Liver (tissue), 8 donors: ENCODE measurements at regions not wholly inside any gene's neighbourhood (a gene's known extent, or its start where the extent isn't known, plus 50 kb on each side); places are given as distances from the start of the nearest gene placed in this dataset.

Experiments
- DNase-seq: peaks from one replicate; pipeline ENCODE4 v3.0.0-alpha.2; 2017; ENCODE audit warnings: low spot score
- H3K27ac ChIP-seq, 2 donors: one replicate each; pipeline ENCODE4 v1.7.0; 2013; ENCODE audit warnings: inconsistent platforms in 2 of 2, low read length in 2 of 2, control low read depth in 1 of 2, low read depth in 1 of 2, mild to moderate bottlenecking in 1 of 2
- H3K27me3 ChIP-seq, 4 donors: one replicate each; pipeline versions ENCODE4 v1.6.1 to v1.7.0; 2013; ENCODE audit warnings: low read length in 3 of 4, inconsistent platforms in 1 of 4, mild to moderate bottlenecking in 1 of 4, moderate library complexity in 1 of 4; ENCODE audit not compliant: control insufficient read depth in 4 of 4, insufficient read depth in 4 of 4
- H3K36me3 ChIP-seq, 4 donors: one replicate each; pipeline versions ENCODE4 v1.6.1 to v1.7.0; 2013; ENCODE audit warnings: low read length in 3 of 4, mild to moderate bottlenecking in 3 of 4, low read depth in 1 of 4, moderate library complexity in 1 of 4; ENCODE audit not compliant: control insufficient read depth in 4 of 4, insufficient read depth in 3 of 4
- H3K4me1 ChIP-seq, 4 donors: one replicate each; pipeline versions ENCODE4 v1.6.1 to v1.7.0; 2013; ENCODE audit warnings: low read length in 3 of 4, mild to moderate bottlenecking in 3 of 4, moderate library complexity in 1 of 4; ENCODE audit not compliant: control insufficient read depth in 4 of 4, insufficient read depth in 4 of 4
- H3K4me3 ChIP-seq, 3 donors: one replicate each; pipeline versions ENCODE4 v1.6.1 to v1.7.0; 2013; ENCODE audit warnings: low read length in 3 of 3, control low read depth in 1 of 3, low read depth in 1 of 3, mild to moderate bottlenecking in 1 of 3
- H3K9ac ChIP-seq, 2 donors: one replicate each; pipeline ENCODE4 v1.7.0; 2013; ENCODE audit warnings: low read length in 2 of 2, mild to moderate bottlenecking in 2 of 2, moderate library complexity in 2 of 2, control low read depth in 1 of 2, low read depth in 1 of 2
- H3K9me3 ChIP-seq, 4 donors: one replicate each; pipeline versions ENCODE4 v1.6.1 to v1.7.0; 2013; ENCODE audit warnings: low read length in 3 of 4; ENCODE audit not compliant: control insufficient read depth in 4 of 4
- CTCF ChIP-seq: fragments of 150-350 bp; IDR thresholded peaks from 2 replicates; pipeline ENCODE4 v1.5.1; 2017; ENCODE audit warnings: improper control_type of control experiment, low read depth, low read length; ENCODE audit not compliant: missing input control
- EGR1 ChIP-seq, 2 donors: IDR thresholded peaks; 2 replicates each; pipeline ENCODE4 v1.6.1; 2016 to 2018; ENCODE audit warnings: antibody characterized with exemption in 2 of 2, low read depth in 2 of 2
- FOXA1 ChIP-seq: IDR thresholded peaks from 2 replicates; pipeline ENCODE4 v1.6.1; 2016; ENCODE audit warnings: antibody characterized with exemption
- FOXA2 ChIP-seq: IDR thresholded peaks from 2 replicates; pipeline ENCODE4 v1.6.1; 2016; ENCODE audit warnings: antibody characterized with exemption
- HNF4G ChIP-seq: IDR thresholded peaks from 2 replicates; pipeline ENCODE4 v1.6.1; 2016; ENCODE audit warnings: antibody characterized with exemption
- JUND ChIP-seq, 2 donors: IDR thresholded peaks; 2 replicates each; pipeline ENCODE4 v1.6.1; 2016; ENCODE audit warnings: antibody characterized with exemption in 2 of 2
- RAD21 ChIP-seq, 2 donors: IDR thresholded peaks; 2 replicates each; pipeline ENCODE4 v1.6.1; 2016; ENCODE audit warnings: antibody characterized with exemption in 2 of 2, mild to moderate bottlenecking in 2 of 2
- REST ChIP-seq: IDR thresholded peaks from 2 replicates; pipeline ENCODE4 v1.6.1; 2016; ENCODE audit warnings: antibody characterized with exemption, mild to moderate bottlenecking
- RXRA ChIP-seq, 2 donors: IDR thresholded peaks; 2 replicates each; pipeline ENCODE4 v1.6.1; 2017 to 2018; ENCODE audit warnings: antibody characterized with exemption in 2 of 2, mild to moderate bottlenecking in 1 of 2
- SP1 ChIP-seq: IDR thresholded peaks from 2 replicates; pipeline ENCODE4 v1.6.1; 2018; ENCODE audit warnings: antibody characterized with exemption, mild to moderate bottlenecking
- YY1 ChIP-seq: IDR thresholded peaks from 2 replicates; pipeline ENCODE4 v1.6.1; 2016; ENCODE audit warnings: antibody characterized with exemption, mild to moderate bottlenecking
- WGBS: extraction: QIAGEN DNeasy Blood & Tissue Kit; methylation state at CpG from one replicate; pipeline ENCODE4 v1.1.7; 2013; 5-methylcytosine and 5-hydroxymethylcytosine counted together
- TF ChIP-seq, protein P1 (sequence below): IDR thresholded peaks from 2 replicates; pipeline ENCODE4 v1.6.1; 2016; ENCODE audit warnings: antibody characterized with exemption
- TF ChIP-seq, protein P2 (sequence below): IDR thresholded peaks from 2 replicates; pipeline ENCODE4 v1.6.1; 2016; ENCODE audit warnings: antibody characterized with exemption
- donor health status: healthy.
- donor health status: healthy.
- donor health status: healthy.
- donor health status: healthy.
- donor health status: healthy.

GRCh38 chr6:148142821-148143220, 199.8 kb upstream of the SASH1 start:
- no peaks in the 10 kb centered on the region for H3K4me1 ChIP-seq
- 71% methylated on average over 2 of the region's 2 CpGs for WGBS
- no peak overlapping the region for H3K27ac ChIP-seq
- TF ChIP-seq REST (no peak), HNF4G (no peak), CTCF (no peak)
- TF ChIP-seq, protein P1, sequence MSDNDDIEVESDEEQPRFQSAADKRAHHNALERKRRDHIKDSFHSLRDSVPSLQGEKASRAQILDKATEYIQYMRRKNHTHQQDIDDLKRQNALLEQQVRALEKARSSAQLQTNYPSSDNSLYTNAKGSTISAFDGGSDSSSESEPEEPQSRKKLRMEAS, result no peak
- no peaks in the 10 kb centered on the region for H3K9me3 ChIP-seq
- no peak overlapping the region for H3K9ac ChIP-seq
- no peak for DNase-seq
- no peaks in the 10 kb centered on the region for H3K36me3 ChIP-seq
- no peaks in the 10 kb centered on the region for H3K27me3 ChIP-seq
- no peak overlapping the region for H3K4me3 ChIP-seq

- Histone ChIP-seq H3K27me3 (no peaks in the 10 kb centered on the region), H3K36me3 (no peaks in the 10 kb centered on the region), H3K4me1 (no peaks in the 10 kb centered on the region), H3K9me3 (no peaks in the 10 kb centered on the region), H3K9ac (no peak overlapping the region), H3K27ac (no peak overlapping the region), H3K4me3 (no peak overlapping the region)
- TF ChIP-seq, protein P1, result no peak
- no peak for TF ChIP-seq JUND (IDR thresholded peaks at IDR 0.05)
- TF ChIP-seq, protein P2, sequence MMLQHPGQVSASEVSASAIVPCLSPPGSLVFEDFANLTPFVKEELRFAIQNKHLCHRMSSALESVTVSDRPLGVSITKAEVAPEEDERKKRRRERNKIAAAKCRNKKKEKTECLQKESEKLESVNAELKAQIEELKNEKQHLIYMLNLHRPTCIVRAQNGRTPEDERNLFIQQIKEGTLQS, result no peak
- TF ChIP-seq SP1, result no peak
- TF ChIP-seq RXRA (IDR thresholded peaks at IDR 0.05), result no peak
- TF ChIP-seq HNF4G, result no peak
- TF ChIP-seq YY1, result no peak
- 75% methylated on average over 7 of the region's 7 CpGs for WGBS
- DNase-seq, result no peak
These were observed 198.9 kb upstream of the SASH1 start for GRCh38 chr6:148143771-148144170.

DNA sequence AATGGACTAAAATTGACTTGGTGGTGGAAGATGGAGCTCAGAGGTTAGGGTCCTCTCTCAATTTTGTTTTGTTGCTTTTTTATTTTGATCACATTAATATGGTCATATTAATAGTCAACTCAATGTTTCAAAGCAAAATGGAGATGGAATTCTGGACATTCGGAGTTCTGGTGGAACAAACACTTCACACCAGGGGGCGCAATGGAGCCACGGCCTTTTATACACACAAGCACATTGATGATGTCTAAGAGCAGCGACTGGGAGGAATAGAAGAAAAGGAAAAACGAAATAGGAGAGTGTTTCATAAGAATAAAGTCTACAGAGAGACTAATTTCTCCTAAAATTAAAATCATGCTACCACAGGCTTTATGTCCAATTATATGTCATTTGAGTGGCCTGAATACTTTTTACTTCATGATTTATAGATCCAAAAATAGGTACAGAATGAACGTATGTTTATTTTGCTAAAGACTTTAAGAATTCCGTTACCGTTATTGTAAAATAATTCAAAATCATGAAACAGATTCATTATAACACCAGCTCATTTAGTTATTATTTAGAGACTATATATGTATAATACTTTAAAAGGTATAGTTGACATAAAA, 197.6 kb upstream of the SASH1 start:
- H3K4me3 ChIP-seq, result no peak overlapping the region
- no peaks in the 10 kb centered on the region for H3K4me1 ChIP-seq
- H3K27me3 ChIP-seq, result no peaks in the 10 kb centered on the region
- DNase-seq, result peak; percentile 73
- no peaks in the 10 kb centered on the region for H3K36me3 ChIP-seq
- WGBS, result 36% methylated on average over 8 of the region's 8 CpGs
- no peak for TF ChIP-seq JUND (IDR thresholded peaks at IDR 0.05)
- peak; percentile 55 for TF ChIP-seq CTCF
- TF ChIP-seq FOXA2, result no peak
- peak; percentile 70 to 80 for TF ChIP-seq RAD21 (IDR thresholded peaks at IDR 0.05)
- TF ChIP-seq RXRA (IDR thresholded peaks at IDR 0.05), result no peak
- no peak for TF ChIP-seq FOXA1
- TF ChIP-seq EGR1 (IDR thresholded peaks at IDR 0.05; ENCODE audit: low read depth in 2 of 2), result no peak
- TF ChIP-seq, protein P1, result no peak
- TF ChIP-seq, protein P2, result no peak
- H3K9ac ChIP-seq, result no peak overlapping the region
- H3K27ac ChIP-seq, result no peak overlapping the region
- no peaks in the 10 kb centered on the region for H3K9me3 ChIP-seq
